GM10847 (cell line): ENCODE measurements at regions not wholly inside any gene's neighbourhood (a gene's known extent, or its start where the extent isn't known, plus 50 kb on each side); places are given as distances from the start of the nearest gene placed in this dataset.

Experiments
- POLR2A ChIP-seq: IDR thresholded peaks from 2 replicates; pipeline ENCODE4 v1.6.1; 2011; ENCODE audit not compliant: insufficient read length; ENCODE audit errors: extremely low read depth

DNA sequence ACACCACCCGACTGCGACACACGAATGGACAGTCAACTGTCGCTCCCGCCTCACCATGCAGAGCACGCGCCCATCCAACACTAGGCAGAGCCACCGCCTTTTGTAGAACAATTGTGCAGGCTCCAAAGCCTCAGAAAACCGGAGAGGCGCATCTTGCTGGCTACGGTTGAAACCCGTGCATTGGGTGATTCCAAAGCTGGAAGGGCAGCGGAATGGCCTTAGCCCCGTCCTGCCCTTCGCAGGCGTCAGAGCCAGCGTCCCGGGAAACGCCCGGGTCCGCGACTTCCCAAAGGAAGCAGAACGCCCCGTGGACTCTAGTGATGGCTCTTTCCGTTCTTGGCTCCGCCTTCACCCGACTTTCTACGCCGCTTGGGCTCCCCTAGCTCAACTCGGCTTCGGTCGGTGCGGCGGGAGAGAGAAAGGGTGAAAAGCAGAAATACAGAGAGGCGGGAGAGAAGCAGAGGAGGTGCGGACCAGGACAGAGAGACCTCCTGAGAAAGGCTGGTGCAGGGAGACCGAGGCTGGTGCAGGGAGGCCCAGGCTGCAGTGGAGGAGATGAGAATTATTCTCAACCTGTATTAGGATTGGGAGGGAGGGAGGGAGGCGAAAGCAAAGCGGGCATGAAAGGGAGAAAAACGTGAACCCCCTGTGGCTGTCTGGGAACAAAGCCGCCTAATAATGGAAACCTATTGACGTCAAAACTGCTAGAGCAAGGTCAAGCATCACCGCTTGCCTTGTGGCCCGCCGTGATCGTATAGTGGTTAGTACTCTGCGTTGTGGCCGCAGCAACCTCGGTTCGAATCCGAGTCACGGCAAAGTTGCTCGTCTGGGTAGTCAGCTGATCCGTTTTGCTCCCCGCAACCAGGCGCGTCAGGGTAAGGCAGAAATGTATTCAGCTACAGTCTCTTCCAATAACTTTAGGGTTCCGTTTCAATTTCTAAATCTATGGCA, 99.5 kb downstream of the PRKAB2 start:
- no peak for TF ChIP-seq POLR2A

- TF ChIP-seq POLR2A, result no peak
Measured at GRCh38 chr1:147071142-147071541, 101.1 kb downstream of the PRKAB2 start.

- TF ChIP-seq POLR2A, result no peak
Measured at GRCh38 chr1:147062956-147063355, 109.3 kb downstream of the PRKAB2 start.

DNA sequence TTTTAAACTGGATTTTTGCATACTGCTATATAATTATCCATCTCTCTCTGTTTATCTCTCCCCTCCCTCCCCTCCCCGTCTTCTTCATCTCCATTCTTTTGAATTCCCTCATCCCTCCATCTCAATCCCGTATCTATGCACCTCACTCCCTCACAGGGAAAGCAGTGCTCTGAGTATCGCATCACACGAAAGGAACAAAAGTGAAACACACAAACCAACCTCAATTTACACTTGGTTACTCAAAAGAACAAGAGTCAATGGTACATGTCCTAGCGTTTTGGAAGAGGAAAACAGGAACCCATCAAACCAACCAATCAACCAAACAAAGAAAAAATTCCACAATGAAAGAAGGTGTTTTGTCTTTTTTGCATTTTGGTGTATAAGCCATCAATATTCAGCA, 115.1 kb downstream of the NBPF12 start:
- no peak for TF ChIP-seq POLR2A

DNA sequence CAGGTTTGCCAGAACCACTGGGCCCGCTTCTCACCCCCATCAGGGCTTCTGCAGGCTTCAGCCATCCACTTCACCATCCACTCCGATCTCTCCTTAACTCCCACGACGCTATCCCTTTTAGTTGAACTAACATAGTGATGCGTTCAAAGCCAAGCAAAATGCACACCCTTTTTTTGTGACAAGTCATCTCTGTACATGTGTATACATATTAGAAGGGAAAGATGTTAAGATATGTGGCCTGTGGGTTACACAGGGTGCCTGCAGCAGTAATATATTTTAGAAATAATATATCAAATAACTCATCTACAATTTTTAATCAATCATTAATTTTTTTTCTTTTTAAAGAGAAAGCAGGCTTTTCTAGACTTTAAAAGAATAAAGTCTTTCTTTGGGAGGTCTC, 114.6 kb downstream of the NBPF12 start:
- TF ChIP-seq POLR2A, result no peak

- no peak for TF ChIP-seq POLR2A
Measured at GRCh38 chr1:147052143-147052542, 114.0 kb downstream of the NBPF12 start.

GRCh38 chr1:147051136-147051535, 113.0 kb downstream of the NBPF12 start:
- TF ChIP-seq POLR2A, result no peak

DNA sequence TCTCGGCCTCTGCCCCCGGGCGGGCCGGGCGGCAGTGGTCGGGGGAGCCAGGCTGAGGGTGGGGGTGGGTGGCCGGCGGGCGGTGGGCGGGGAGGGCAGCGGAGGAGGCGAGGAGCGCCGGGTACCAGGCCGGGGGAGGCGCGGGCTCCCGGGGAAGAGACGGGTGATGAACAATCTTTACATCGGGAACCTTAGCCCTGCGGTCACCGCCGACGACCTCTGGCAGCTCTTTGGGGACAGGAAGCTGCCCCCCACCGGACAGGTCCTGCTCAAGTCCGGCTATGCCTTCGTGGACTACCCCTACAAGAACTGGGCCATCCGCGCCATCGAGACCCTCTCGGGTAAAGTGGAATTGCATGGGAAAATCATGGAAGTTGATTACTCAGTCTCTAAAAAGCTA, 112.5 kb downstream of the NBPF12 start:
- TF ChIP-seq POLR2A, result no peak

GRCh38 chr1:147046189-147046862, 108.2 kb downstream of the NBPF12 start:
- no peak for TF ChIP-seq POLR2A
